Epithelial cell of proximal tubule (primary cell): ENCODE measurements at regions not wholly inside any gene's neighbourhood (a gene's known extent, or its start where the extent isn't known, plus 50 kb on each side); places are given as distances from the start of the nearest gene placed in this dataset.

Experiments used
- DNase-seq: peaks from one replicate; pipeline ENCODE4 v3.0.0-alpha.2; 2011; ENCODE audit warnings: low read depth
- H3K4me3 ChIP-seq: 2 replicates; pipeline ENCODE4 v1.5.1; 2011; ENCODE audit warnings: low read depth, mild to moderate bottlenecking, low read length
- TF ChIP-seq, protein P1 (sequence below): conservative IDR thresholded peaks from 2 replicates; pipeline ENCODE4 v1.5.1; 2012; ENCODE audit warnings: low read depth, mild to moderate bottlenecking, low read length

DNA sequence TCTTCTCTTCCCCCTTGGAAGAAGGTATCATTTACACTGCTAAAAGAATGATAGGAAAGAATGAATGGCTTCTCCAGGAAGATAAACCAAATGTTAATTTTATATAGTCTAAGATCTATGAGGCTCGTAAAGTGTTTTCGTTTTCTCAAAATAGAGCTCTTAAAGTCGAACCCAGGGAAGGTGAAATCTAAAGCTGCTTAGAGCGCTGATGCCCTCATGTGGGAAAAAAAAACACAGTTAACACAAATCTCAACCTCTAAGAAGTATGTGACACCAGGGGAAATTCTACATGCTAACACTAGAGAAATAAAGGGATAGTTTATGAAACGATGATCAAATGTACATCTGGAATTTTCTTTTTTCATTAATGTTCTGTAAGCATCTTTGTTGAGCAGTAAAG lies 257.9 kb downstream of the RASEF start:
- no peak for DNase-seq
- TF ChIP-seq, protein P1, sequence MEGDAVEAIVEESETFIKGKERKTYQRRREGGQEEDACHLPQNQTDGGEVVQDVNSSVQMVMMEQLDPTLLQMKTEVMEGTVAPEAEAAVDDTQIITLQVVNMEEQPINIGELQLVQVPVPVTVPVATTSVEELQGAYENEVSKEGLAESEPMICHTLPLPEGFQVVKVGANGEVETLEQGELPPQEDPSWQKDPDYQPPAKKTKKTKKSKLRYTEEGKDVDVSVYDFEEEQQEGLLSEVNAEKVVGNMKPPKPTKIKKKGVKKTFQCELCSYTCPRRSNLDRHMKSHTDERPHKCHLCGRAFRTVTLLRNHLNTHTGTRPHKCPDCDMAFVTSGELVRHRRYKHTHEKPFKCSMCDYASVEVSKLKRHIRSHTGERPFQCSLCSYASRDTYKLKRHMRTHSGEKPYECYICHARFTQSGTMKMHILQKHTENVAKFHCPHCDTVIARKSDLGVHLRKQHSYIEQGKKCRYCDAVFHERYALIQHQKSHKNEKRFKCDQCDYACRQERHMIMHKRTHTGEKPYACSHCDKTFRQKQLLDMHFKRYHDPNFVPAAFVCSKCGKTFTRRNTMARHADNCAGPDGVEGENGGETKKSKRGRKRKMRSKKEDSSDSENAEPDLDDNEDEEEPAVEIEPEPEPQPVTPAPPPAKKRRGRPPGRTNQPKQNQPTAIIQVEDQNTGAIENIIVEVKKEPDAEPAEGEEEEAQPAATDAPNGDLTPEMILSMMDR: no peak
- no peak overlapping the region for H3K4me3 ChIP-seq

DNA sequence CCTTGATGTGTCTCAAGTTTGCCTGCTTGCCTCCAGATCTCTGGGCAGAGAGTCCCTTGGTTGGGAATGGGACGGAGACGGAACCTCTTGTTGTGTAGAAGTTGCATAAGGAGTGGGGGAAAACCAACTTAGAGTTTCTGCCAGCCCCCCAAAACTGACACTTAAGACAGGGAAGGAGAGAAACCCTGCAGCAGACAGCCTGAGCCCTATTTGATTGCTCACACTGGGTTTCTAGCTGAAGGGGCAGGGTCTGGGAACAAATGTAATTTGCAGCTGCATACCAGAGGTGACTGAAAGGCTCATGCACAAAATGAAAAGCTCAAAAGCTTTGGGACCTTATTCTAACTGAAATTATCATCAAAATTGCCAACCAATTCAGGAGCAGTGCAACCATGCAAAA lies 254.5 kb downstream of the RASEF start:
- no peak overlapping the region for H3K4me3 ChIP-seq
- no peak for DNase-seq
- TF ChIP-seq, protein P1: no peak

DNA sequence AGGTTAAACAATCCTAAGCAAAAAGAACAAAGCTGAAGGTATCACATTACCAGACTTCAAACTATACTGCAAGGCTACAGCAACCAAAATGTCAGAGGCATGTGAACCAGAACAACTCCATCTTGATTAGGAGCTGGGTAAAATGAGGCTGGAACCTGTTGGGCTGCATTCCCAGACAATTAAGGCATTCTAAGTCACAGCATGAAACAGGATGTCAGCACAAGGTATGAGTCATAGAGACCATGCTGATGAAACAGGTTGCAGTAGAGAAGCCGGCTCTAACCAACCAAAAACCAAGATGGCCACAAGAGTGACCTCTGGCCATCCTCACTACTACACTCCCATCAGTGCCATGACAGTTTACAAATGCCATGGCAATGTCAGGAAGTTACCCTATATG lies 252.0 kb downstream of the RASEF start:
- peak; percentile 59 for DNase-seq
- TF ChIP-seq, protein P1: no peak
- H3K4me3 ChIP-seq: no peak overlapping the region

DNA sequence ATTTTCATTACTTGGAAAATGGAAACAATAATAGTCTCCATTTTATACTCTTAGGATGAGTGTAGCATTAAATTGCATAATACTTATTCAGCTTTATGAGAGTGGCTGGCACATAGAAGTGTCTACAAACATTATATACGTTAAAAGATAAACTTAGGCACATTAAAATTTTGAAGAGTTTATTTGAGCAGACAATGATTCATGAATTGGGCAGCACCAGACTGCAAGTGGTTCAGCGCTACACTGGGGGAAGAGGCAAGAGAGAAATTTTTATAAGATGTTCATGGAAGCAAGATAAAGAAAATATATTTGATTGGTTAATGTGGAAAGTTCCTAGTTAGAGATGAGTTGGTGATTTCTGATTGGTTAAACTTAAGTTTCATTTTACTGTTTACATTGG lies 243.7 kb downstream of the RASEF start:
- DNase-seq: no peak
- H3K4me3 ChIP-seq: no peak overlapping the region
- TF ChIP-seq, protein P1: no peak

DNA sequence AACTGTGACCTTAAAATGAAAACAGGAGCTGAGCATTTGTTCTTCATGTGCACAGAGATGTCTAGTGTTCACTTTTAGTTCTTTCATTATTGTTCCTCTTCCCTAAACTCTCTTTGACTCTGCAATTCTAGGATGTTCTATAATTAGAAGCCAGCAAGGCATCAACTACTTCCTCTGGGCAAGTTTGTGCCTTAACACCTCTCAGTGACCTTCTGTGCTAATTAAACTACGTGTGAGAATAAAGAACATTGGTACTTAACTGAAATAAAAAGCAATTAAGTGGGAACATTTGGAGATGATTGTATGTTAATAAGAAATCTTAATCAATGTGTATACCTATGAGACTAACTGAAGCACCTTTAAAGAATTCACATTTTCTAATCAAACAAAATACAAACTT lies 242.8 kb downstream of the RASEF start:
- TF ChIP-seq, protein P1: no peak
- no peak overlapping the region for H3K4me3 ChIP-seq
- DNase-seq: no peak

DNA sequence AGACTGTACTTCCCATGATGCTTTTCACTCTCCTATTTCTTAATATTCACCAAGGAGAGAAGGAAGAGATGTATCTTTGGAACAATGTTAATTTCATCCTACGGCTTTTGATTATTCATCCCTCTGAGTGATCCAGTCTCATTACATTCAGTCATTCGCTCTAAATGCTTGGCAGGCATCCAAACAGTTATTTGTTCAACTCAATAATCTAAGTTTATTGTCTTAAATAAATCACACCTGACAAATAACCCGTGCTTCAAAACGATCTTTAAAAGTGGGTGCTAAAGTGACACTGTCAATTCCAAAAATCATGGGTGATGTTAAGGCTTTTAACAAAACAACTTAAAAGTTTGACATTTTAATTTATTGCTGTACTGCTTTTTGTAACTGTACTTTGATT lies 233.1 kb downstream of the RASEF start:
- H3K4me3 ChIP-seq: no peak overlapping the region
- DNase-seq: no peak
- TF ChIP-seq, protein P1: no peak

DNA sequence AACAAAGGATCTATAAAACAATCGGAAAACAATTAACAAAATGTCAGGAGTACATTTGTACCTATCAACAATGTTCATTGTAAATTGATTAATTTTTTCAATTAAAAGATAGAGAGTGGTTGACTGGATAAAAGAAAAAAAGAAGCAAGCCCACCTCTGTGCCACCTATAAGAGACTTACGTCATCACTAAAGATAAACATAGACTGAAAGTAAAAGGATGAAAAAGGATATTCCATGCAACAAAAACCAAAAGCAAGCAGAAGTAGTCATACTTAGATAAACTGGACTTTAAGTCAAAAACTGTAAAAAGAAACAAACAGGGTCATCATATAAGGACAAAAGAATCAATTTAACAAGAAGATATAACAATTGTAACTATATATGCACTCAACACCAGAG lies 197.4 kb downstream of the RASEF start:
- TF ChIP-seq, protein P1: no peak
- no peak for DNase-seq
- no peak overlapping the region for H3K4me3 ChIP-seq
